HL-60 (cell line): ENCODE measurements at regions not wholly inside any gene's neighbourhood (a gene's known extent, or its start where the extent isn't known, plus 50 kb on each side); places are given as distances from the start of the nearest gene placed in this dataset.

Experiments used
- DNase-seq, 2 experiments: peaks; one replicate each; pipeline ENCODE4 v3.0.0-alpha.2; 2010 to 2020; ENCODE audit warnings: low read depth in 1 of 2, low spot score in 1 of 2
- H3K27ac ChIP-seq: fragments of 250-450 bp; sonication (Bioruptor Pico); replicated peaks from 2 replicates; pipeline ENCODE4 v1.5.1; 2020; ENCODE audit warnings: mild to moderate bottlenecking, moderate library complexity
- H3K27me3 ChIP-seq: fragments of 250-450 bp; sonication (Bioruptor Pico); 2 replicates; pipeline ENCODE4 v1.5.1; 2021; ENCODE audit warnings: mild to moderate bottlenecking, moderate library complexity; ENCODE audit not compliant: insufficient read depth, poor library complexity, severe bottlenecking
- H3K4me3 ChIP-seq: replicated peaks from 2 replicates; pipeline ENCODE4 v1.5.1; 2011; ENCODE audit warnings: mild to moderate bottlenecking, control low read depth, low read length; ENCODE audit not compliant: insufficient read depth
- GABPA ChIP-seq: IDR thresholded peaks from 2 replicates; pipeline ENCODE4 v1.6.1; 2012; ENCODE audit warnings: low read depth
- POLR2AphosphoS5 ChIP-seq: IDR thresholded peaks from 2 replicates; pipeline ENCODE4 v1.6.1; 2012; ENCODE audit warnings: low read depth
- REST ChIP-seq: IDR thresholded peaks from 2 replicates; pipeline ENCODE4 v1.6.1; 2012; ENCODE audit warnings: low read depth; ENCODE audit not compliant: insufficient replicate concordance
- SPI1 ChIP-seq: IDR thresholded peaks from 2 replicates; pipeline ENCODE4 v1.6.1; 2012; ENCODE audit warnings: low read depth, mild to moderate bottlenecking, borderline replicate concordance
- TF ChIP-seq, protein P1 (sequence below): IDR thresholded peaks from one replicate; pipeline ENCODE4 v1.5.1; 2011; ENCODE audit warnings: low read length, control low read depth, inconsistent platforms; ENCODE audit not compliant: insufficient read depth

GRCh38 chr3:161823910-161824309, 327.3 kb downstream of the OTOL1 start:
- no peak overlapping the region for H3K27ac ChIP-seq
- no peak for DNase-seq
- H3K4me3 ChIP-seq, result no peak overlapping the region
- TF ChIP-seq REST (no peak), POLR2AphosphoS5 (no peak), GABPA (no peak), SPI1 (no peak)
- TF ChIP-seq, protein P1, sequence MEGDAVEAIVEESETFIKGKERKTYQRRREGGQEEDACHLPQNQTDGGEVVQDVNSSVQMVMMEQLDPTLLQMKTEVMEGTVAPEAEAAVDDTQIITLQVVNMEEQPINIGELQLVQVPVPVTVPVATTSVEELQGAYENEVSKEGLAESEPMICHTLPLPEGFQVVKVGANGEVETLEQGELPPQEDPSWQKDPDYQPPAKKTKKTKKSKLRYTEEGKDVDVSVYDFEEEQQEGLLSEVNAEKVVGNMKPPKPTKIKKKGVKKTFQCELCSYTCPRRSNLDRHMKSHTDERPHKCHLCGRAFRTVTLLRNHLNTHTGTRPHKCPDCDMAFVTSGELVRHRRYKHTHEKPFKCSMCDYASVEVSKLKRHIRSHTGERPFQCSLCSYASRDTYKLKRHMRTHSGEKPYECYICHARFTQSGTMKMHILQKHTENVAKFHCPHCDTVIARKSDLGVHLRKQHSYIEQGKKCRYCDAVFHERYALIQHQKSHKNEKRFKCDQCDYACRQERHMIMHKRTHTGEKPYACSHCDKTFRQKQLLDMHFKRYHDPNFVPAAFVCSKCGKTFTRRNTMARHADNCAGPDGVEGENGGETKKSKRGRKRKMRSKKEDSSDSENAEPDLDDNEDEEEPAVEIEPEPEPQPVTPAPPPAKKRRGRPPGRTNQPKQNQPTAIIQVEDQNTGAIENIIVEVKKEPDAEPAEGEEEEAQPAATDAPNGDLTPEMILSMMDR, result no peak
- no peaks in the 10 kb centered on the region for H3K27me3 ChIP-seq

DNA sequence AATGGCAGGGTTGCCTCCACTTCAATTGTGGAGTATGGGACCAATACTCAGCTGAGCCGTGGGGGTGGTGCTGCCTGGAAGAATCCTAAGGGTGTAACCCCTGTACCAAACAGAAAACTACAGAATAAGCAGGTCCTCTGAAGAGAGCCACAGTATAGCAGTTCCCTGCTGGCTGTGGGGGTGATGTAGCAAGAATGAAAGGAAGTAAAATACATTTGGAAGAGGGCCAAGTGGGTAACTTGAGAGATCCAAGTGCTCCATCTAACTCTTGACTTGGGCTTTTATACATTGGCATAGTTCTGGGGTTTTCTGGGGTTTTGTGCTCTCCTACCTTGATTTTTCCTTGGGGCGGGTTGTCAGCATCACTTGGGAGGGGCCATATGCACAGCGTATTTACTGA, 341.4 kb downstream of the OTOL1 start:
- TF ChIP-seq POLR2AphosphoS5 (no peak), REST (no peak), SPI1 (no peak), GABPA (no peak)
- TF ChIP-seq, protein P1, result no peak
- no peak overlapping the region for H3K27ac ChIP-seq
- DNase-seq, result no peak

GRCh38 chr3:161848376-161848775, 351.8 kb downstream of the OTOL1 start:
- no peak for DNase-seq
- no peak overlapping the region for H3K4me3 ChIP-seq
- H3K27me3 ChIP-seq, result no peaks in the 10 kb centered on the region
- TF ChIP-seq GABPA, result no peak
- TF ChIP-seq, protein P1, result no peak
- TF ChIP-seq SPI1, result no peak
- no peak for TF ChIP-seq POLR2AphosphoS5
- TF ChIP-seq REST, result no peak
- H3K27ac ChIP-seq, result no peak overlapping the region

More for the DNA sequence above, 341.4 kb downstream of the OTOL1 start:
- Histone ChIP-seq H3K4me3 (no peak overlapping the region), H3K27me3 (no peaks in the 10 kb centered on the region)
